HFFc6 (cell line): ENCODE measurements at regions not wholly inside any gene's neighbourhood (a gene's known extent, or its start where the extent isn't known, plus 50 kb on each side); places are given as distances from the start of the nearest gene placed in this dataset.

Source experiments
- DNase-seq: peaks from one replicate; pipeline ENCODE4 v3.0.0-alpha.2; 2018
- H3K27ac Mint-ChIP-seq: 2 replicates; pipeline ENCODE4 v1.8.0; 2020; ENCODE audit warnings: mild to moderate bottlenecking, mixed read lengths
- H3K27me3 Mint-ChIP-seq: 2 replicates; pipeline ENCODE4 v1.8.0; 2021; ENCODE audit warnings: mild to moderate bottlenecking, moderate library complexity, mixed read lengths; ENCODE audit not compliant: insufficient read depth
- H3K36me3 Mint-ChIP-seq: 2 replicates; pipeline ENCODE4 v1.8.0; 2021; ENCODE audit warnings: low read depth, mixed read lengths
- H3K4me1 Mint-ChIP-seq: 2 replicates; pipeline ENCODE4 v1.8.0; 2020; ENCODE audit warnings: low read depth, mixed read lengths
- H3K4me3 Mint-ChIP-seq: 2 replicates; pipeline ENCODE4 v1.8.0; 2020; ENCODE audit warnings: mild to moderate bottlenecking, moderate library complexity, mixed read lengths
- H3K9me3 Mint-ChIP-seq: 2 replicates; pipeline ENCODE4 v1.8.0; 2020; ENCODE audit warnings: mild to moderate bottlenecking, mixed read lengths
- TF ChIP-seq, protein P1 (sequence below): fragments of 200-600 bp; sonication (generic); IDR thresholded peaks from 2 replicates; pipeline ENCODE4 v1.5.0; 2021; ENCODE audit warnings: antibody characterized with exemption, mild to moderate bottlenecking

DNA sequence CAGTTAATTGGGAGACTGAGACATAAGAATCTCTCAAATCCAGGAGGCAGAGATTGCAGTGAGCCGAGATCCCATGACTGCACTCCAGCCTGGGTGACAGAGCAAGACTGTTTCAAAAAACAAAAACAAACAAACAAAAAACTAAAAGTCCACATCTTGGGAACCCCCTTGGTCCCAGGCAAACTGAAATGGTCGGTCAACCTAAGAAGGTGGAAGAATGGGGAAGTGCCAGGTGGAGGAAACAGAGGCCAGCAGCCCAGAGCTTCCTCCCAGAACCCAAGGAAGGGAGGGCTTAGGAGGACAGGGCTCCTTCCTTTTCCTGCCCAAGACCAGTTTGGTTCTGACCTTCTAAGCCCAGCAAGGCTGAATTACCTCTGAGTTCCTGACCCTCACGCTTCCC lies 121.0 kb upstream of the FUT8 start:
- Mint-ChIP-seq H3K27ac (peak overlapping the region; percentile 70; the same call in 1 of the 2 replicates), H3K4me1 (peaks cover 25% of the 10 kb centered on the region), H3K9me3 (no peaks in the 10 kb centered on the region), H3K27me3 (no peaks in the 10 kb centered on the region), H3K4me3 (no peak overlapping the region), H3K36me3 (no peaks in the 10 kb centered on the region)
- TF ChIP-seq, protein P1, sequence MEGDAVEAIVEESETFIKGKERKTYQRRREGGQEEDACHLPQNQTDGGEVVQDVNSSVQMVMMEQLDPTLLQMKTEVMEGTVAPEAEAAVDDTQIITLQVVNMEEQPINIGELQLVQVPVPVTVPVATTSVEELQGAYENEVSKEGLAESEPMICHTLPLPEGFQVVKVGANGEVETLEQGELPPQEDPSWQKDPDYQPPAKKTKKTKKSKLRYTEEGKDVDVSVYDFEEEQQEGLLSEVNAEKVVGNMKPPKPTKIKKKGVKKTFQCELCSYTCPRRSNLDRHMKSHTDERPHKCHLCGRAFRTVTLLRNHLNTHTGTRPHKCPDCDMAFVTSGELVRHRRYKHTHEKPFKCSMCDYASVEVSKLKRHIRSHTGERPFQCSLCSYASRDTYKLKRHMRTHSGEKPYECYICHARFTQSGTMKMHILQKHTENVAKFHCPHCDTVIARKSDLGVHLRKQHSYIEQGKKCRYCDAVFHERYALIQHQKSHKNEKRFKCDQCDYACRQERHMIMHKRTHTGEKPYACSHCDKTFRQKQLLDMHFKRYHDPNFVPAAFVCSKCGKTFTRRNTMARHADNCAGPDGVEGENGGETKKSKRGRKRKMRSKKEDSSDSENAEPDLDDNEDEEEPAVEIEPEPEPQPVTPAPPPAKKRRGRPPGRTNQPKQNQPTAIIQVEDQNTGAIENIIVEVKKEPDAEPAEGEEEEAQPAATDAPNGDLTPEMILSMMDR: no peak
- DNase-seq: no peak

DNA sequence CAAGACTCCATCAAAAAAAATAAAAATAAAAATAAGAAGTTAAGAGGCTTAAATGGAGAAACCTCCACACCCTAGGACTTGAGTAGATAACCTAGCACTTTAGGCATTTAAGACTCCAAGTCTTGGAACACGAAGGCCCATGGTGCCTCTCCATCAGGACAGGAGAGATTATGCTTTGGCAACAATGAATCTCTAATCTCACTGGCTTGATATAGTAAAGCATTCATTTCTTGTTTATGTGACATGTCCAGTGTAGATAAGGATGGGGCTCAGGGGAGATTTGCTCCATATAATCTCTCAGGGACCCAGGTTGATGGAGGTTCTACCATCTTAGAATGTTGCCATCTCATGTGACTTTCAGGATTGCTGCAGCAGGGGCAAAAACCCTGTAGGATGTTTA lies 117.7 kb upstream of the FUT8 start:
- TF ChIP-seq, protein P1: no peak
- Mint-ChIP-seq H3K27me3 (no peaks in the 10 kb centered on the region), H3K9me3 (no peaks in the 10 kb centered on the region), H3K4me1 (peaks cover 23% of the 10 kb centered on the region), H3K36me3 (no peaks in the 10 kb centered on the region), H3K27ac (no peak overlapping the region), H3K4me3 (no peak overlapping the region)
- no peak for DNase-seq

DNA sequence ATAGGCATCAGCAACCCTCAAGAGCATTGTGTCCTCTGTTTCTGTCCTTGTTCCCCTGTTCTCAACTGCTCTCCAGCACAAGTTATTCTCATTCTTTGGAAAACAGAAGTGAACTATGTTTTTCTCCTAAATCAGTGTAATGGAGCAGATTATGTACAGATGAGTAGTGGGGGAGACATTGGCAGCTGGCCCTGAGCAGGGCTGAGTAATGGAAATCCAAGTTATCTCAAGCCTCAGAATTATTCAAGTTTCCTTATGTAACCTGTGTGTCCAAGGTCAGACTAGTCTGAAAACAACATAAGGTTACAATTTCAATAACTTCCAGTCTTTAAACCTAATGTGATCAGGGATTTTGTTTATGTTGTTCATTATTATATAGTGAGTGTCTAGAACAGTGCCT lies 116.1 kb upstream of the FUT8 start:
- H3K9me3 Mint-ChIP-seq: no peaks in the 10 kb centered on the region
- H3K4me1 Mint-ChIP-seq: peaks cover 11% of the 10 kb centered on the region; the same call in 1 of the 2 replicates
- no peaks in the 10 kb centered on the region for H3K27me3 Mint-ChIP-seq
- H3K4me3 Mint-ChIP-seq: no peak overlapping the region
- no peak overlapping the region for H3K27ac Mint-ChIP-seq
- no peaks in the 10 kb centered on the region for H3K36me3 Mint-ChIP-seq
- no peak for DNase-seq
- TF ChIP-seq, protein P1: no peak

DNA sequence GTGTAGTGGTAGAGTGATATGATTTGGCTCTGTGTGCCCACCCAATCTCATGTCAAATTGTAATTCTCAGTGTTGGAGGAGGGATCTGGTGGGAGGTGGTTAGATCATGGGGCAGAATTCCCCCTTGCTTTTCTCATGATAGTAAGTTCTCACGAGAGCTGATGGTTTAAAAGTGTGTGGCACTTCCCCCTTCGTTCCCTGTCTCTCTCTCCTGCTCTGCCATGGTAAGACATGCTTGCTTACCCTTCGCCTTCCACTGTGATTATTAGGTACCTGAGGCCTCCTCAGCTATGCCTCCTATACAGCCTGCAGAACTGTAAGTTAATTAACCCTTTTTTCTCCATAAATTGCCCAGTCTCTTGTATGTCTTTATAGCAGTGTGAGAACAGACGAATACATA lies 115.7 kb upstream of the FUT8 start:
- Mint-ChIP-seq H3K27ac (no peak overlapping the region), H3K9me3 (no peaks in the 10 kb centered on the region), H3K4me1 (peaks cover 11% of the 10 kb centered on the region; the same call in 1 of the 2 replicates), H3K4me3 (no peak overlapping the region), H3K36me3 (no peaks in the 10 kb centered on the region), H3K27me3 (no peaks in the 10 kb centered on the region)
- DNase-seq: no peak
- TF ChIP-seq, protein P1: no peak

DNA sequence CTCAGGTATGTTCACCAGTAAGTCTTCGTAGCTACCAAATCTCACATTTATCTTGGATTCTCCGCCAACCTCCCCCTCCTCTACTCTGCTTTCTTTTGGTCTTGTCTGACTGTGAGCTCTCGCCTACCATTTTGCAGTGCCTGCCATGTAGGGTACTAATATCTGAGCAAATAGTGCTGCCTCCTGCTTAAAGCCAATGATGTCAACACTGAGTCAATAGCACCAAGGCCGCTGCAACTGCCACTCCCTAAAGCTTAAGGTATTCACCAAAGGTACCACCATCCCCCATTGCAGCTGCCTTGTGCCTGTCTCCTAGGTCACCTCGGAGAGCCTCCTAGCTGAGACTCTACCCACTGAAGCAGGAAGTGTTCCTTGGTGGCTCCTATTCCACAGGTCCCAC lies 114.8 kb upstream of the FUT8 start:
- H3K9me3 Mint-ChIP-seq: no peaks in the 10 kb centered on the region
- H3K27ac Mint-ChIP-seq: no peak overlapping the region
- TF ChIP-seq, protein P1: no peak
- H3K4me1 Mint-ChIP-seq: peaks cover 18% of the 10 kb centered on the region
- H3K27me3 Mint-ChIP-seq: no peaks in the 10 kb centered on the region
- DNase-seq: no peak
- H3K4me3 Mint-ChIP-seq: no peak overlapping the region
- no peaks in the 10 kb centered on the region for H3K36me3 Mint-ChIP-seq

DNA sequence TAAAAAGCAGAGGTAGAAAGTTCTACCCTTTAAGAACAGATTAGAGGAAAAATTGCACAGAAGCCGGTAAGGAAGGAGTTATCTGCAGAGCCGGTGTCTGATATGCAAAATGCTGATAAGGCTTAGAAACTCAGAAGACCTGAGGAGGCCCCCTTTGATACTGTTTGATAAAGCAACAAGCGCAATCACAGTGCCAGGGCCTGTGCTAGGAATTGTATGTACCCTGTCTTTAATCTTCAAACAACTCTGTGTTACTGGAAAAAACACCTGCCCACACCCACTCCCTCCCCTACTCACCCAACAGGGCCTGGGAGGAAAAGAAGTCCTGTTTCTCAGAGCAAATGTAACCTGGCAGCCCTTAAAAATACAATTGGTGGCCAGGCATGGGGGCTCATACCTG lies 112.7 kb upstream of the FUT8 start:
- Mint-ChIP-seq H3K4me3 (no peak overlapping the region), H3K9me3 (no peaks in the 10 kb centered on the region), H3K27me3 (no peaks in the 10 kb centered on the region; the same call in 1 of the 2 replicates), H3K36me3 (no peaks in the 10 kb centered on the region), H3K4me1 (peaks cover 37% of the 10 kb centered on the region), H3K27ac (no peak overlapping the region)
- TF ChIP-seq, protein P1: no peak
- DNase-seq: no peak
